ENCODE measurements at regions not wholly inside any gene's neighbourhood (a gene's known extent, or its start where the extent isn't known, plus 50 kb on each side); places are given as distances from the start of the nearest gene placed in this dataset.

DNA sequence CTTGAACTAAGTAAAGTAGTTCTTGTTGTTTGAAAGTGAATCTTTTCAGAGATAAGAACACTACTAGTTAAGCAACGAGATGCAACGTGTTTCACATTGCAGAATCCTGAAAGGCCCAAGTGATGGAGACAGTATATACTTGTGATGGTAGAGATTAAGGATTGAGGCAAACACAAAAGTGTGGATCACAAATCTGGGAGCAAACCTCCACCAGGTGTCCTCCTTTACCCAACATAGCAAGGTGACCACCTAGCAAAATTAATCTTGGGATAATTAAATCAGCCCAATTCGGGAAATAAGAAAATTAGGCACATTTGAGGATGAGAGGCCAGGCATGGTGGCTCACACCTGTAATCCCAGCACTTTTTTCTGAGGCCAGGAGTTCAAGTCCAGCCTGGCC lies 563.9 kb downstream of the DACH1 start:
- TF ChIP-seq, protein P1, sequence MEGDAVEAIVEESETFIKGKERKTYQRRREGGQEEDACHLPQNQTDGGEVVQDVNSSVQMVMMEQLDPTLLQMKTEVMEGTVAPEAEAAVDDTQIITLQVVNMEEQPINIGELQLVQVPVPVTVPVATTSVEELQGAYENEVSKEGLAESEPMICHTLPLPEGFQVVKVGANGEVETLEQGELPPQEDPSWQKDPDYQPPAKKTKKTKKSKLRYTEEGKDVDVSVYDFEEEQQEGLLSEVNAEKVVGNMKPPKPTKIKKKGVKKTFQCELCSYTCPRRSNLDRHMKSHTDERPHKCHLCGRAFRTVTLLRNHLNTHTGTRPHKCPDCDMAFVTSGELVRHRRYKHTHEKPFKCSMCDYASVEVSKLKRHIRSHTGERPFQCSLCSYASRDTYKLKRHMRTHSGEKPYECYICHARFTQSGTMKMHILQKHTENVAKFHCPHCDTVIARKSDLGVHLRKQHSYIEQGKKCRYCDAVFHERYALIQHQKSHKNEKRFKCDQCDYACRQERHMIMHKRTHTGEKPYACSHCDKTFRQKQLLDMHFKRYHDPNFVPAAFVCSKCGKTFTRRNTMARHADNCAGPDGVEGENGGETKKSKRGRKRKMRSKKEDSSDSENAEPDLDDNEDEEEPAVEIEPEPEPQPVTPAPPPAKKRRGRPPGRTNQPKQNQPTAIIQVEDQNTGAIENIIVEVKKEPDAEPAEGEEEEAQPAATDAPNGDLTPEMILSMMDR (conservative IDR thresholded peaks at IDR 0.05; ENCODE audit: low read depth, low read length) = peak; percentile 24; the same call in 1 of the 2 replicates
- TF ChIP-seq EZH2 (IDR thresholded peaks at IDR 0.05; ENCODE audit: low read length, unreplicated experiment) = no peak
